ENCODE measurements at regions not wholly inside any gene's neighbourhood (a gene's known extent, or its start where the extent isn't known, plus 50 kb on each side); places are given as distances from the start of the nearest gene placed in this dataset.

DNA sequence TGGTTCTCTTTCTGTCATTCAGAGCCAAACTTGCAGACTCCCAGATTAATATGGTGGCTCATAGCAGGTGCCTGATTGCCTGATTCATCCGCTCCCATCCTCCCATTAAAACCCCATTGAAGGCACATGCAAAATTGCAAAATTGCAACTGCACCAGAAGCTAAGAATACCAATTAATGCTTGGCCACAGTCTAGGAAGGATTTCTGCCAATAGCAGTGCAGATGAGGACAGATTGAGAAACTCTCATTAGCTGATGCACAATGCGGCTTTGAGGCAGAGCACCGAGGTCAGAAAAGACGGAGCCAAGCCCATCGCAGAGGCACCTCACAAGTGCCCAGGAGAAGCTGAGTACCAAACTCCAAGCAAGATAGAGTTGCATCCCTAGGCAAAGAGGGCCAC is 172.8 kb downstream of the ARL4C start:
- no peaks in the 10 kb centered on the region for H3K4me1 ChIP-seq
- intact Hi-C loops (cut with micrococcal nuclease) = no loop called here
- H3K27ac ChIP-seq (replicated peaks) = no peak overlapping the region
- no peaks in the 10 kb centered on the region for H3K9me3 ChIP-seq (replicated peaks)
- peaks cover 18% of the 10 kb centered on the region for H3K27me3 ChIP-seq (ENCODE audit: low read depth)
- no peaks in the 10 kb centered on the region for H3K36me3 ChIP-seq
- DNase-seq = no peak
- no peak for TF ChIP-seq CTCF (IDR thresholded peaks at IDR 0.05; ENCODE audit: borderline replicate concordance)
- no peak overlapping the region for H3K4me3 ChIP-seq

GRCh38 chr2:234322766-234323465 is 174.0 kb downstream of the ARL4C start:
- no peak for DNase-seq
- Histone ChIP-seq H3K36me3 (no peaks in the 10 kb centered on the region), H3K4me3 (no peak overlapping the region), H3K27ac (replicated peaks) (no peak overlapping the region), H3K9me3 (replicated peaks) (no peaks in the 10 kb centered on the region), H3K27me3 (ENCODE audit: low read depth) (peaks cover 18% of the 10 kb centered on the region), H3K4me1 (no peaks in the 10 kb centered on the region)
- intact Hi-C loops (cut with micrococcal nuclease) = no loop called here
- TF ChIP-seq CTCF (IDR thresholded peaks at IDR 0.05; ENCODE audit: borderline replicate concordance) = no peak

DNA sequence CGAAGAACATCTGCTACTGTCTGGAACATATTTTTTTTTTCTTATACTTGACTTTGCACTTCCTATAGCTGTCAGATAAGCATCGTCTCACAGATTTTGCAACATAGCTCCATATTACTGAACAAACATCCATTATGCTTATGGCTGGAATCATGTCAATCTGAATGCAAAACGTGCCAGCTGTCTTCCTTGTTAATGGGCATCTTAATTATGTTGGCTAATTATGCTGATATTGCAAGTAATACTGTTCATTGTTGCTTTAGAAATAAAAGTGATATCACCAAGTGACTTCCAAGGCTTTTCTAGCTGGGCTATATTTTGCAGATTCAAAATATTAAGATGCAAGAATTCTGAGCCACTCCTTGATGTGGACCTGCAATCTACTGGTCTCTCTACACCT is 176.8 kb downstream of the ARL4C start:
- intact Hi-C loops (cut with micrococcal nuclease) = no loop called here
- DNase-seq = no peak

DNA sequence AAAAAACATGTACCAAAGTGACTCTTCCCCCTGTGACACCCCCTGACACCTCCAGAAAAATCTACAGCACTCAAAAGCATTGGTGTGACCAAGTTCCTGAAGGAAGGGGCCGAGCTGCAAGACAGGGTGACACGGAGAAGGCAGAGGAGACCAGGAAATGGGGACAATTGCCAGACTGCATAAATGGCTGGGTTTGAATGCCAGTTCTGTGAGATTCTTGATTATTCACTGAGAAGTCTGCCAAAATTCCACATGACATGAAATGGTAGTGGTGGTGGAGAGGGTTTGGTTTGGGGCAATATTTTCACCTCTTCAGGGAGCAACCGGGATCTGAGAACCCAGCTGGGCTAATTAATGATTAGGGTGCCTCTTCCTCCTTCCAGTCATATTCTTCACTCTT is 178.5 kb downstream of the ARL4C start:
- H3K27me3 ChIP-seq (ENCODE audit: low read depth) = peaks cover 11% of the 10 kb centered on the region
- H3K36me3 ChIP-seq = no peaks in the 10 kb centered on the region
- no peak for DNase-seq
- TF ChIP-seq CTCF (IDR thresholded peaks at IDR 0.05; ENCODE audit: borderline replicate concordance) = no peak
- intact Hi-C loops (cut with micrococcal nuclease) = no loop called here
- H3K9me3 ChIP-seq (replicated peaks) = no peaks in the 10 kb centered on the region
- H3K27ac ChIP-seq (replicated peaks) = no peak overlapping the region
- no peaks in the 10 kb centered on the region for H3K4me1 ChIP-seq
- no peak overlapping the region for H3K4me3 ChIP-seq

More for the DNA sequence above, 176.8 kb downstream of the ARL4C start:
- H3K4me1 ChIP-seq = no peaks in the 10 kb centered on the region
- peaks cover 18% of the 10 kb centered on the region for H3K27me3 ChIP-seq (ENCODE audit: low read depth)
- no peak overlapping the region for H3K4me3 ChIP-seq
- no peak overlapping the region for H3K27ac ChIP-seq (replicated peaks)
- H3K9me3 ChIP-seq (replicated peaks) = no peaks in the 10 kb centered on the region
- H3K36me3 ChIP-seq = no peaks in the 10 kb centered on the region
- TF ChIP-seq CTCF (IDR thresholded peaks at IDR 0.05; ENCODE audit: borderline replicate concordance) = no peak

DNA sequence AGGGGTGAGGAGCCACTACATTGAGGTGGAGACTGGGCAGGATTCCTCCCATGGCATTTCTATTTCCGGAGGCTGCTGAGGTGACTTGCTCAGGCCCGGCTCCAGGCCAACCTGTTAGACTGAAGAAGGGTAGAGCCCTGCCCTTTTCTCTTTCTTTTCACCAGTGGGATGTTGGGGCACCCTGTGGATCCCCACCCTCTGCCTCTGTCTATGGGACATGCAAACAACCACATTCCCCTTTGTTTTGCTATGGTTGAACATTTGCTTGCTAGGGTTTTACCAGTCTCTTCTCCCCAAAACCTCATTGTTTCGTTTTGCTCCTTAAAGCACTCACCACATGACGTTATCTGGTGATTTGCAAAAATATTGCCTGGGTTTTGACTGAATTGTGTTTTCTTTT is 183.3 kb downstream of the ARL4C start:
- no peak overlapping the region for H3K27ac ChIP-seq (replicated peaks)
- no peaks in the 10 kb centered on the region for H3K4me1 ChIP-seq
- H3K36me3 ChIP-seq = no peaks in the 10 kb centered on the region
- no peak for DNase-seq
- no peaks in the 10 kb centered on the region for H3K9me3 ChIP-seq (replicated peaks)
- no peak for TF ChIP-seq CTCF (IDR thresholded peaks at IDR 0.05; ENCODE audit: borderline replicate concordance)
- H3K4me3 ChIP-seq = no peak overlapping the region
- intact Hi-C loops (cut with micrococcal nuclease) = no loop called here
- H3K27me3 ChIP-seq (ENCODE audit: low read depth) = no peaks in the 10 kb centered on the region
